22Rv1 (cell line): ENCODE measurements at regions not wholly inside any gene's neighbourhood (a gene's known extent, or its start where the extent isn't known, plus 50 kb on each side); places are given as distances from the start of the nearest gene placed in this dataset.

Source experiments
- H3K27ac ChIP-seq: fragments of 450-650 bp; 2 replicates; pipeline ENCODE4 v1.5.1; 2017
- ZFX ChIP-seq: fragments of 450-650 bp; IDR thresholded peaks from 2 replicates; pipeline ENCODE4 v1.6.1; 2017; ENCODE audit warnings: antibody characterized with exemption, borderline replicate concordance
- TF ChIP-seq, protein P1 (sequence below): fragments of 450-650 bp; IDR thresholded peaks from 2 replicates; pipeline ENCODE4 v1.5.1; 2017; ENCODE audit warnings: mild to moderate bottlenecking

DNA sequence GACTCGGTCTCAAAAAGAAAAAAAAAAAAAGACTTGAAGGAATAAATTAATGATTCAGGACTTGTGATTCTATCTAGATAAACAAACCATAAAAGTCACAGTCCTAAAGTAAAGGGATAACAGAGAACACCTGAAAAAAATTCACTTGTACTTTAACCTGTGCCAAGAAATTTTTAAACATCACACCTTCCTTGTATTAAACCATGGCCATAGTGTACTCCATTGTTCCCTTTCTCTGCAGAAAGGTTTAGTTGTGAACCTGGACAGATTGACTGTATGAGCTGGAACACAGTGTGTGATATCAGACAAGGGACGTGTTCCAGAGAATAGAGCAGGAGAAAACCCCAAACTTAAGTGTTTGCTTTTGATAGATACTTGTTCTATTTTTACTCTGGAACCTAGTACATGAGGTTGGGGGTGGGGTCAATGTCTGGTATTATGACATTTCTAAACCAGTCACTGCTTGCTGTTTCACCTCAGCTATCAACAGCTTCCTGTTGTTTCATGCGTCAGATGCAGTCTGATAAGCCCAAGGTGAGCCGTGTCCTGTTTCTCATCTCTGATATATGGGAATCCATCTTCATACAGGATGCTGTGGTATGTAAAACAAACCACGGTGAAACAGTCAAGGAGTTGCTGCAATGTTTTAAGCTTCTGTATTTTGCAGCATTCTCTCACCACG, 62.5 kb upstream of the ITGA1 start:
- H3K27ac ChIP-seq = no peak overlapping the region
- TF ChIP-seq, protein P1, sequence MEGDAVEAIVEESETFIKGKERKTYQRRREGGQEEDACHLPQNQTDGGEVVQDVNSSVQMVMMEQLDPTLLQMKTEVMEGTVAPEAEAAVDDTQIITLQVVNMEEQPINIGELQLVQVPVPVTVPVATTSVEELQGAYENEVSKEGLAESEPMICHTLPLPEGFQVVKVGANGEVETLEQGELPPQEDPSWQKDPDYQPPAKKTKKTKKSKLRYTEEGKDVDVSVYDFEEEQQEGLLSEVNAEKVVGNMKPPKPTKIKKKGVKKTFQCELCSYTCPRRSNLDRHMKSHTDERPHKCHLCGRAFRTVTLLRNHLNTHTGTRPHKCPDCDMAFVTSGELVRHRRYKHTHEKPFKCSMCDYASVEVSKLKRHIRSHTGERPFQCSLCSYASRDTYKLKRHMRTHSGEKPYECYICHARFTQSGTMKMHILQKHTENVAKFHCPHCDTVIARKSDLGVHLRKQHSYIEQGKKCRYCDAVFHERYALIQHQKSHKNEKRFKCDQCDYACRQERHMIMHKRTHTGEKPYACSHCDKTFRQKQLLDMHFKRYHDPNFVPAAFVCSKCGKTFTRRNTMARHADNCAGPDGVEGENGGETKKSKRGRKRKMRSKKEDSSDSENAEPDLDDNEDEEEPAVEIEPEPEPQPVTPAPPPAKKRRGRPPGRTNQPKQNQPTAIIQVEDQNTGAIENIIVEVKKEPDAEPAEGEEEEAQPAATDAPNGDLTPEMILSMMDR = no peak
- TF ChIP-seq ZFX = no peak

DNA sequence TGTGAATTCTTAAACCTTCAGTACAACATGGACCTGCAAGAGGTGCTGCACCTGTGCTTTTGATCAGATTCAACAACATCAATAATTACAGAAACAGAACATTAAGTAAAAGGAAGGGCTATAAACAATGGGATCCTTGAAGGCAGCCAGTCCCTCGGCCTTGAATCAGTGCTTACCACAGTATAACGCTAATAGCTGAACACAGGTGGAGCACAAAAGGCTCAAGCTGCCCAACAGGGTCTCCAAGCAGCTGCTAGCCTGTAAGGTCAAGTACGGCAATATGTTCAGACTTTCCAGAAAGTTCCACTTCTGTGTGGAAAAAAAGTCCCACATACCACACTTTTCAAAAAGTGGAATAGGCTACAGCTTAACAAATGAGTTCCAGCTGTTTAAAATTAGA, 61.9 kb upstream of the ITGA1 start:
- TF ChIP-seq ZFX = no peak
- no peak overlapping the region for H3K27ac ChIP-seq

DNA sequence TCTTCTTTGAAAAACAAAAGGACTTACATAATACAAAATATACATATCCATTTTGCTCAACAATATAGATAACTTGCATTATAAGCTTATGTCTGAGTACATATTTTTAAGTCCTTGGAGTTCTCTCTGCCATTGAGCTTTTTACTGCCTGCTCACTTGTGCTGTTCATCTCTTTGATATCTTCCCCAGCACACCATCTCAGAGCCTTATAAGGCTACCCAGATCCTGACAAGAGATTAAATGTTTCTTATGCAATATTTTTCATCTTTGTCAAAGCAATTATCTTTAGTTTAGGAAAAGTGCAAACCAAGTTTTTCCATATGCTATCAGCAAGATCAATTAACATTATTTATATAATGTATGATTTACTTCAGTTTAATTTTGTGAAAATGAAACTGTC, 60.7 kb upstream of the ITGA1 start:
- no peak overlapping the region for H3K27ac ChIP-seq

DNA sequence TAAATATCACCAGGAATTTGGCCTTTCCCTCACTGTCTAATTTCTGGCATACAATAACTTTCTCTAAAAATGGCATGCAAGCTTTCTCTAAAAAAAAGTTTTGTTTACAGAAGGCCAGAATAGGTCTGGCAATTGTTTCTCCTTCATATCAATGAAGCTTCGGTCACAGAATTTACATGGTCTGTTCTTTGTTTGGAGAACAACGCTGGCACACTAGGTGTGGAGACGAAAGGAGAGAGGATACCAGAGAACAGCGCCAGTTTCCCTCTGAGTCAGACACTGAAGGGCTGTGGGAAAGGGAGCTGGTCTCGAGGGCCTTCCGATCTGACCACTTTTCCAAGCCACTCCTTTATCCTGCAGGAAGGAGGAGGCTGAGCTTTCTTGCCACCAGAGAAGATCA, 60.1 kb upstream of the ITGA1 start:
- TF ChIP-seq, protein P1 = no peak
- TF ChIP-seq ZFX = no peak
- H3K27ac ChIP-seq = no peak overlapping the region

More for the DNA sequence above, 60.7 kb upstream of the ITGA1 start:
- no peak for TF ChIP-seq ZFX
- TF ChIP-seq, protein P1 = no peak

DNA sequence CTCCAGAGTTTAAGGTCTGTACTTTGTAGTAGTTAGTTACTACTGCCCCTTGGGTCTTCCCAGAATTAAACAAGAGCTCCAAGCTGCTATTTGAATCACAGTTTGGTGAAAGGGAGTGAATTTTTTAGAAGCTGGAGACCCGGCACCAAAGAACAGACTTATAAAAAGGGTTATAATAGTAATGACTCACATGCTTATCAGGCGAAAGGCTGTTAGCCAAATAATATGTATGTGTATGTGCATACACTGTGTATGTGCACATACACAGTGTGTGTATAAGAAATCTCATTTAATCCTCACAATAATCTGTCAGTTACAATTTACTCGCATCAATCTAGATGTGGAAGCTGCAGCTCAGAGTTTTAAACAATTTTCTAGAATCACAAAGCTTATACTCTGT, 59.5 kb upstream of the ITGA1 start:
- TF ChIP-seq ZFX = no peak
- TF ChIP-seq, protein P1 = no peak
- no peak overlapping the region for H3K27ac ChIP-seq

DNA sequence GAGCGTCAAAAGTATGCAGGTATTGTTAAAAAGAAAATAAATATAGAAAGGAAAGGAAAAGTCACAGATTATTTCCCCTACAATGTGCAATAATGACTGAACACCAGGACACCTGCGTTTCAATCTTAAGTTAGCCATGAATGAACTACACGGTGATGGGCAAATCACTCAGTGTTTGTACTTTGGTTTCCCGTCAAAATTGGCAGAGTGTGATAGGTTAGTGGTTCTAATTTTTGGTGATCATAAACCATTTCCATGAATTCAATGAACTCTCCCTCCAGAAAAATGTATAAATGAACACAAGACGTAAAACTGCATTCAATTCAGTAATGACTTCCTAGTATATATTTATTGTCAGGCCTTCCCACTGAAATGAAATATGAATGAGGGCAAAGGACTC, 59.0 kb upstream of the ITGA1 start:
- TF ChIP-seq ZFX = no peak
- TF ChIP-seq, protein P1 = no peak
- no peak overlapping the region for H3K27ac ChIP-seq

DNA sequence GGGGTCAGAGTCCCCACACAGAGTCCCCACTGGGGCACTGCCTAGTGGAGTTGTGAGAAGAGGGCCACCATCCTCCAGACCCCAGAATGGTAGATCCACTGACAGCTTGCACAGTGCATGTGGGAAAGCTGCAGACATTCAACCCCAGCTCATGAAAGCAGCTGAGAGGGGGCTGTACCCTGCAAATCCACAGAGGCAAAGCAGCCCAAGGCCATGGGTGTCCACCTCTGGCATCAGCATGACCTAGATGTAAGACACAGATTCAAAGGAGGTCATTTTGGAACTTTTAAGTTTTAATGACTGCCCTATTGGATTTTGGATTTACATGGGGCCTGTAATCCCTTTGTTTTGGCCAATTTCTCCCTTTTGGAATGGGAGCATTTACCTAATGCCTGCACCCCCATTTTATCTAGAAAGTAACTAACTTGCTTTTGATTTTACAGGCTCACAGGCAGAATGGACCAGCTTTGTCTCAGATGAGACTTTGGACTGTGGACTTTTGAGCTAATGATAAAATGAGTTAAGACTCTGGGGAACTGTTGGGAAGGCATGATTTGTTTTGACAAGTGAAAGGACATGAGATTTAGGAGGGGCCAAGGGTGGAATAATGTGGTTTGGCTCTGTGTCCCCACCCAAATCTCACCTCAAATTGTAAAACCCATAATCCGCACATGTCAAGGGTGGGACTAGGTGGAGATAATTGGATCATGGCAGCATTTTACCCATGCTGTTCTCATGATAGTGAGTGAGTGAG, 56.3 kb upstream of the ITGA1 start:
- no peak for TF ChIP-seq ZFX
- TF ChIP-seq, protein P1 = no peak
- H3K27ac ChIP-seq = no peak overlapping the region

DNA sequence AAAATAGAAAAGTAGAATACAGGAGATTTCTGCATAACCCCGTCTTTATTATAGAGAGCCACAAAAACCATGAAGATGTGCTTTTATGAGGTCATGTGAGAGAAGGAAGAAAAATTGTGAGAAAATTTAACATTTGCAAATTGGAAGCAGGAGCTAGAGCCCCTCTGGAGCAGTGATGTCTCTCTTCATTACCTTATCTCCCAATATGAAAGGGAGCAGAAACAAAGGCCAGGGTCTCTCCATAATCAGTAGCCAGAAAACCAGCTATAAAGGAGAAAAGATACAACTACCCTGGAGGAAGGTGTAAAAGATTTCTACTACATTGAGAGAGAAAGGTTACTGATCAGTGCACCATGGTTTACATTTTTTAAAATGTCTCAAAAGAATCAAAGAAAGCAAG, 53.2 kb upstream of the ITGA1 start:
- no peak overlapping the region for H3K27ac ChIP-seq
- TF ChIP-seq, protein P1 = no peak
- no peak for TF ChIP-seq ZFX
